Fibroblast of lung (primary cell): ENCODE measurements at regions not wholly inside any gene's neighbourhood (a gene's known extent, or its start where the extent isn't known, plus 50 kb on each side); places are given as distances from the start of the nearest gene placed in this dataset.

Experiments
- EZH2 ChIP-seq: IDR thresholded peaks from 2 replicates; pipeline ENCODE4 v1.5.1; 2012; ENCODE audit warnings: low read length, control low read depth, mild to moderate bottlenecking; ENCODE audit errors: missing control alignments
- TF ChIP-seq, protein P1 (sequence below), 2 donors: IDR thresholded peaks in 1 of 2; conservative IDR thresholded peaks in 1 of 2; 1 replicate in 1 of 2; 2 replicates in 1 of 2; pipeline ENCODE4 v1.5.1; 2011 to 2012; ENCODE audit warnings: low read length in 2 of 2, control low read depth in 1 of 2, inconsistent platforms in 1 of 2, low read depth in 1 of 2, mild to moderate bottlenecking in 1 of 2

DNA sequence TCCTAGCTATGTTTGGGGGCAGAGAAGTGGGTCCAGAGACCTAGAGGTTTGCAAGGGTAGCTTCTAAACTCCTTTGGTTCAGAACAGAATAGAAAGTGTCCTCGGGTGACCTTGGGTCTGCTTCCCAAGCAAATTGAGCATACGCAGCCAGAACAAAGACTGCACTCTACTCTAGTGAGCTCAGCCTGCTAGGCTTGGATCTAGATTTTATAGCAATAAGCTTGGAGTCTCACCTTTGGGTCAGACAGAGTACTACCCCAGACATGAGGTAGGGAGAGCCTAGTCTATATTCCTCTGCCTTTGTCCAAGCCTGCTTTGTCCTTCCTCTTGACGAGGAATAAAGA is 52.6 kb upstream of the ELF5 start:
- TF ChIP-seq, protein P1, sequence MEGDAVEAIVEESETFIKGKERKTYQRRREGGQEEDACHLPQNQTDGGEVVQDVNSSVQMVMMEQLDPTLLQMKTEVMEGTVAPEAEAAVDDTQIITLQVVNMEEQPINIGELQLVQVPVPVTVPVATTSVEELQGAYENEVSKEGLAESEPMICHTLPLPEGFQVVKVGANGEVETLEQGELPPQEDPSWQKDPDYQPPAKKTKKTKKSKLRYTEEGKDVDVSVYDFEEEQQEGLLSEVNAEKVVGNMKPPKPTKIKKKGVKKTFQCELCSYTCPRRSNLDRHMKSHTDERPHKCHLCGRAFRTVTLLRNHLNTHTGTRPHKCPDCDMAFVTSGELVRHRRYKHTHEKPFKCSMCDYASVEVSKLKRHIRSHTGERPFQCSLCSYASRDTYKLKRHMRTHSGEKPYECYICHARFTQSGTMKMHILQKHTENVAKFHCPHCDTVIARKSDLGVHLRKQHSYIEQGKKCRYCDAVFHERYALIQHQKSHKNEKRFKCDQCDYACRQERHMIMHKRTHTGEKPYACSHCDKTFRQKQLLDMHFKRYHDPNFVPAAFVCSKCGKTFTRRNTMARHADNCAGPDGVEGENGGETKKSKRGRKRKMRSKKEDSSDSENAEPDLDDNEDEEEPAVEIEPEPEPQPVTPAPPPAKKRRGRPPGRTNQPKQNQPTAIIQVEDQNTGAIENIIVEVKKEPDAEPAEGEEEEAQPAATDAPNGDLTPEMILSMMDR (conservative IDR thresholded peaks at IDR 0.05 in 1 of 2, IDR thresholded peaks at IDR 0.05 in 1 of 2; ENCODE audit: low read depth in 1 of 2, low read length in 2 of 2), result no peak
- TF ChIP-seq EZH2, result no peak
